ENCODE measurements at regions not wholly inside any gene's neighbourhood (a gene's known extent, or its start where the extent isn't known, plus 50 kb on each side); places are given as distances from the start of the nearest gene placed in this dataset.

- TF ChIP-seq CTCF (IDR thresholded peaks at IDR 0.05; ENCODE audit: insufficient read depth, low read depth, low read length) (no peak), EZH2 (IDR thresholded peaks at IDR 0.05; ENCODE audit: insufficient read depth, low read length) (no peak)
Observed at GRCh38 chr11:16511116-16512114, 155.1 kb upstream of the SOX6 start.

Data from astrocyte (in vitro differentiated cells and primary cell).